GM21390 (cell line): ENCODE measurements at regions not wholly inside any gene's neighbourhood (a gene's known extent, or its start where the extent isn't known, plus 50 kb on each side); places are given as distances from the start of the nearest gene placed in this dataset.

ENCODE experiments used
- ATAC-seq: cut with Tn5 transposase; IDR thresholded peaks from one replicate; pipeline ENCODE4 v1.9.1; 2021; ENCODE audit not compliant: unreplicated experiment

DNA sequence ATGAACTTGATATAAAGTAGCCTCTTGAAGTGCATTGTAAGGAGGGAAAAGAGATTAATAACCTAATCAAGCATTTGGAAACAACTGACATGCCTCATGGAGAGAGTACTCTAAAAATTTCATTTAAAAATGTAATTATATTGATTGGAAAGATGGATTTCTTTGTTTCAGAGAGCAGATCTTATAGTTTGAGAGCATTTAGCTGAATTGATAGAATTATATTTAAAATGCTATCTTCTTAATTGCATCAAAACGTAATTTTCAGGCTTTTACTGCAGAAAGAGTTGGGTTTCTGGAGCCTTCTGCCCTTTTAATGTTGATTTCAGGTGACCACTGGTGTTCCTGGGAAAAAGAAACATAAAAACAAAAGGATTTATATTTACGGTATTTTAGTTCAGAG is 130.6 kb downstream of the EDN3 start:
- ATAC-seq = no peak

DNA sequence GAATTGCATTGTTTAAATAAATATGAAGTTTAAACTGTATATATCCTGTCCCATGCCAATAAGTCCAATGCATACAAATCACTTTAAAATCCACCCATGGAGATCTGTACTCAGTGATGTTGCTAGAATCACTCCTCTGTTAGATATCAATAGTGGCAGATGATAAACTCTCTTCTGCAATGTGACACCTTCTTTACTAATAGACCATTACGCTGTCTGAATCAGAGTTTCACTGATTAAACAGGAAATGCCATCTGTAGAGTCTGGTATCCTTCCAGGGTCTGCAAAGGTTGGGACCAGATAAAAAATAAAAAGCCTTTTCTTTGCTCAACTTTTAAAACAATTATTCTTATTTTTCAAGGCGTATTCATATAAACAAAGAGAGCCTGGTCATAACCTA is 134.5 kb downstream of the EDN3 start:
- no peak for ATAC-seq

DNA sequence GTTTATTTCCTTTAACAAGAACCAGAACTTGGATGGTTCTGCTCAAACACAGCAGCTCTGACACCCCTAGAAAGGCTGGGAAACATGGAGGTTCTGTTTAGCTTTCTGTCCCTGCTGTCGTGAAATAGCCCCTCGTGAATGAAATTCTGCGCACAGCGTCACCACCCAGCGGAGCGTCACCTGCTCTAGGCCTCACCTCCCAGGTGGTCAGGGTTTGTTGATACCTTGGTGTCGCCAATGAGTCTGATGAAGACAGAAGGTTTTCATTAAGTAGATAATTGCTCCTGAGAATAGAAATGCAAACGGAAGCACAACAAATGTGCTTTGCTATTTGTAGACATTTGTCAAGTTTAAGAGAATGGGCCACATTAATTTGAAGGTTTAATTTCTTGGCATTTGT is 135.1 kb downstream of the EDN3 start:
- ATAC-seq = no peak

DNA sequence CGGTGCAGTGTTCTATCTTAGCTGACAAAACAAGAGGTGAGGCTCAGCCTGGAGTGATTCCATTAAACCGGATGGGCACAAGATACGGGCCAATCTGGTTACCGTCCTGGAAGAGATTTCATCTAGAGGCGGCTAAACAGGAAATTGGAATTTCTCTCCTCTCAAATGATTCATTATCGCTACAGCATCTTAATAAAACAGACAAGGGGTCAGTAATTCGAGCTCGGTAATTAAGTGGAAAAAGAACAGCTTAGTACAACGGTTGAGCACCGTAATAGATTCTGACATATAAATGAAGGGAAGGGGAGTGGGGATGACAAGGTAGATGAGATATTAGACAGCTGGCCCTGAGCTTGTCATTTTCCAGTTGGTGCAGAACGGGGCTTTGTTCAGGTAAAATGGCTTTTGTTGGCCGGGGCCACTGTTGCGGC is 137.2 kb downstream of the EDN3 start:
- ATAC-seq = no peak

DNA sequence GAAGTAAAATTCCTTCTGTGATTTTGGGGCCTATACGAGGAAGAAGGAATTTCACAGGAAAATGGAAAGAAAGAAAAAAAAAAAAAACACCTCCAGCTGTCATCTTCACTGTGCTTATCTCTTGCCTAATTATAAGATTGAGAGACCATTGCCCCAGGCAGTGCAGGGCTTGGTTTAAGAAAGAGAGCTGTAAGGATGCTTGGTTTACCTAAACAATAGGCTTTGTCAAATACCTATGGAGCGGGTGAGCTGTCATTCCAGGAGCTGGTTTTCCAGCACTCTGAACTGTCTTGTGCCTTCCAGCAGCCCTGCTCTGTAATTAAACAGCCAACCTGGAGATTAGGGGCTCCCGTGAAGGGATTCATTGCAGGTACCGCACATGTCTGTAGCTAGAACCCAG is 137.8 kb downstream of the EDN3 start:
- ATAC-seq = no peak

DNA sequence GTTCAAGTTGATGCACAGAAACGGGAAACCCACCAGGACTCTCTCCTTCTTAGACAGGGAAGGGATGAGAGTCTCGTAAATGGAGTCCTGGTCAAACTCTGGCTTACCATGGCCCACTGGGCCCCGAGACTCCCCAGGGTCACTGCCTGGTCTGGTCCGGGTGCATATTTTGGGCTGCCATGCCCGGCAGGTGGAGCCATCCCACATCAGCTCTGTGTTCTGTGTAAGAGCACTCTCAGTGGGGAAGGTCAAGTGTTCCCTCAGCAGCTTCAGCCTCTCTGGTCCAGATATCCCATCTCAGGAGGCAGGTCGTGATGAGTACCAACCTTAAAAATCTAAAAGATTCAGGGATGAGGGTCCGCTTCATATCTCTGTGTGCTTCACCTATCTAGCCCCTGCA is 138.8 kb downstream of the EDN3 start:
- no peak for ATAC-seq

DNA sequence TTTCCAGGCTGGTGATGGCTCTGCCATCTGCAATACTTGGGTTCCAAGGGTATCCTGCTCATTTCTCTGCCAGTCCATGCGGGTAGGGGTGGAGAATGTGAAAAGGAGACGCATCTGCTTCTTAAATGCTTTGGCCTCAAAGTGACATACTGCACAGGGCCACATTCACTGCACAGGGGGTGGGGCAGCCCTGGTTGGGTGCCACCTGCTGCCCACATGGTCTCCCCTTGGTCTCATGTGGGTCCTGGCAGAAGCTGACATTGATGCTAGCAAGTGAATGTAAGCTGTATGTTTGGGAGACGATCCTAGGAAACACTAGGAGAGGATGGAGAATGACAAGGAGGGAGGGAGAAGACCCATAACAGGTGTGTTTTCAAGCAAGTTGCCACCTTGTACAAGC is 140.9 kb downstream of the EDN3 start:
- no peak for ATAC-seq

DNA sequence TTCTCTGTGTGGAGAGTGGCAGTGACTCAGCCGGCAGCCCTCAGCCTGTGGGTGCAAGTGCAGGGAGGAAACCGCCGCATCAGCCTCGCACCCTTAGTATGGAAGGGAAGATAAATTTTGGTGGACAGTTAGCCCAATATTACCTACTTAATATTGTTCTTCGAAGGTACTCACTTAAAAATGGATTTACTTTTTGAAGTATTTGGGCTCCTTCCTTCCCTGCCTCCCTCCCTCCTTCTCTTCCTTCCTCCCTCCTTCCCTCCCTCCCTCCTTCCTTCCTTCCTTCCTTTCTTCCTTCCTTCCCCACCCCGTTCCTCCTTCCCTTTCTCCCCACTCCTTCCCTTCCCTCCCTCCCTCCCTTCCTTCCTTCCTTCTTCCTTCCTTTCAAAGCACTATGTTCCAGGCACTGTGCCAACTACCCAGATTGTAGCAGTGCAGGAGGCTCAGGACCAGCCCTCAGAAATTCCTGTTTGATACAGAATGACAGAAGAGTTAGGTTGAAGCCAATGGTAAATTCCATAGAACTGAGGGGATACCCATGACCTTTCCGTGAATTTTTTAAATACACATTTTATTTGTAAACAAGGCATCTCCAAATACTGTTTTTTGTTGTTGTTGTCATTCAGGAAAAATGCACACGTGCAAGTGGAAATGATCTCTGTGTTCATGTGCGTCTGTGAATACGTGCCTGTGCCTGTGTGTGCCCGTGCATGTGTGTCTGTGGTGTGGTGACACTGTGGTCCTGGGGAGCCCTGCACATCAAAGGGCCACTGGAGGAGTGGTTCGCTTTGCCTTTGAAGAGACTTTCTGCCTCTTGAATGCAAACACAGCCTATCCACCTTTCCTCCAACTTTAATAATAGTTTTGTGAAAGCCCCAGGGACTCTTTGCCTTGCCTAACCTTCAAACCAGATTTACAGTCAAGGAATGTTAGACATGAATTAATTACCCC is 141.7 kb downstream of the EDN3 start:
- ATAC-seq = no peak

DNA sequence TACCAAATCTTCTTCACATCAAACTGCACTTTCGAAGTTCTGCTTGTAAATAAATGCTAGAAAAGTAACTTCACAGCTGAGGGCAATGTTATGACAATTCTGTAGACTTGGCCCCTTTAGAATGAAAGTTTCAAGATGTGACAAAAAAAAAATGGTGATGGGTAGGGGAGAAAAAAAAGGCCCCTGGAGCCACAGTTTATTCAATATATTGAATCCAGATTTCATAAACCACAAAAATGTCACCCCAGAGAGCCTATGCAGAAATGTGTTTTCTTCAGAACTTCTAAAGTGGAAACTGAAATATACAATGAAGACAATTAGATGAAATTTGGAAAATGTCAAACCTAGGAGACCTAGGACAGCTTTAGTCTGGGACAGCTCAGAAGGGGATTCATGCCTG is 143.1 kb downstream of the EDN3 start:
- no peak for ATAC-seq

DNA sequence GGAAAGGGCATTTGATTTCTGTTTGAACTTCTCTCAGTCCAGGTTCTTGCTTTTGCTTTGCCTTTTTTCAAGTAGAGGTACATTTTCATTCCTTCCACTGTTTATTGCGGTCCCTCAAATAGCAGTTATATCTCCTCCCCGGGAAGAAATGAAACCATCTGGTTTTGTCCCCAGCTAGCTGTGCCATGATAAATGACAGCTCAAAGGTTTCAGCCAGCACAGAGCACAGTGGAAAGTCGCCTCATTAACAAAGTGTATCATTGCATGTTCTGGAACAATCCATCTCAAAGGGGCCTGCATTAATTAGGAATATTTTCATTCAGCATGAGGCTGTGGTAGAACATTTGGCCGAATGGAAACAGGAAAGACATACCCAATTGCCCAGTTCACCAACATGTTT is 146.0 kb downstream of the EDN3 start:
- no peak for ATAC-seq

DNA sequence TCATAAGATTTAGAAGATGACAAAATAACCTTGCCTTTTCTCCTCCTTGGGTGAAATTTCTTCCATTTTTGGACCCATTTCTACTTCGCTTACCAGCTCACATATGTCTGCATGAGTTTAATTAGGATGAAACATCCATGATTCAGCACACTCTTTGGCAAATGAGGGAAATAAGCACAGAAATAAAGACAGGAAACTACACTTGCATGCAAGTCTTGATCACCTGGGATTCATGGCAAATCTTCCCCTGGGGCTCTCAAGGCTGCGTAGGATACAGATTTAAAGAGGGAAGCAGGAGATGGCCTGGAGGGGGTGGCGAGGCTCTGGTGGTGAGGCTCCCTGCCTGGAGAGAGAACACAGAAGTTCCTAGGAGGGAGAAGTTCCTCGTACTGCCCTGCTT is 147.8 kb downstream of the EDN3 start:
- ATAC-seq = no peak

DNA sequence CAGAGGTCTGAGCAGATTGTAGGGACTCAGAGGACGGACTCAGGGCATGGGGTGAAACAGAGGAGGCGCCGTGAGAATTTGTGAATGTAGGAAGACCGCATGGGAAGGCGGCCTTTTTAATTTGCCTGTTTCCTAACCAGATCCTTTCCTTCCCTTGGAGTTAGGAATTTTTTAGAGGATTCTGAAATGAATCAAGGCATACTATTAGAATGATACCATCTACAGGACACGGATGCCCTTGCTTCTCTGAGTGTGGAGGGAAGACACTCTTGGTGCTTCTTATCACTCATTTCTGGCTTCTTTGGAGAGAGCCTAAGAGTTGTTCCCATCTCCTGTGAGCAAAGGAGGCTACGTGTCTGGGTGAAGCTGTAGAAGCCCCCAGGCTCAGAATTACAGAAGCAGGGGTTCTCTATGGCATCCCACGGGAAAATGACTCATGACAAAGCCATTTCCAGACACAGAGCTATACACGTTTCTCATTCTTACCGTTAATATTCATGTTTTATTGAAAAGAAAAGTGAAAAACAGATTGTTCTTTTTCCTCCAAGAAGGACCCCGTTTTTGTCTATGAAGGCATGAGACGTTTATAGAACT is 148.5 kb downstream of the EDN3 start:
- no peak for ATAC-seq

DNA sequence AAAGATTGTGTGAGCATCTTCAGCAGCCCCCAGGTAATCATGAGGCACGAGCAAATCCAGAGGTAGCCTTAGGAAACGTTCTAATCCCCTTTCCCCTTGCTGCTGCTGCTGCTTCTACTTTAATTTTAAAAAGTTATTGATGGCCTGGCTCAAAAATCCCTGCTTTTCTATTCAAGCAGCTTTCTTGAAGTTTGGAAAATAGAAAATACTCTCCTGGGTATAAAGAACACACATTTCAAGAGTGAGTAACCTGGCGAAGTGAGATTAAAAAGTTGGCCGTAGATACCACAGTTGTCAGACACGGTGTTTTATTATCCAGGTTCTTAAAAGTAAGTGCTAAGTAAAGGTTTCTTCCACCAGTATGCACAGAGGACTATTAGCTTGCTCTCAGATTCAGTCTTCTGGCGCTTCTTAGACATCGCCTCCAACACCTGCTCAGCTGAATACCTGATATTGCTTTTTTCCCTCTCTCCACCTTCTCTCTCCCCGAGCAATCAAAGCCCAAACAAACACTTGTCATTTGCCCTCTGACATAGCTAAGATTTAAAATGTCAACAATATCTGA is 150.7 kb downstream of the EDN3 start:
- no peak for ATAC-seq

DNA sequence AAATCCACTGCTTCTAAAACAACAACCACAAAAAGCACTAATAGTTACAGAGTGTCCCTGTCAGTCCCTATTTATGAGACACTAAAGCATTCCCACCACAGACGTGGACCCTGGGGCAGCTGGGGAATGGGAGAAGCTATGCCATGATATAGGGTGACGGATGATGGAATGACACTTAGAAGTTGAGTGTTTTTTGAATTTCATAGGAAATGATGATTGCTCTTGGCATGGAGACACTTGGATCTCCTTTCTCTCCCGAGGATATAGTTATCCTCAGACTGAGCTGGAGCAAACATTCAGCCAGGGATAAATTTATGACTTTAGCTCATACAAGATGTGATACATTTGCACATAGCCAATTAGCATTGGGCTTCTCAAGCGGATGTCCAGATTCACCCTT is 151.2 kb downstream of the EDN3 start:
- ATAC-seq = no peak

DNA sequence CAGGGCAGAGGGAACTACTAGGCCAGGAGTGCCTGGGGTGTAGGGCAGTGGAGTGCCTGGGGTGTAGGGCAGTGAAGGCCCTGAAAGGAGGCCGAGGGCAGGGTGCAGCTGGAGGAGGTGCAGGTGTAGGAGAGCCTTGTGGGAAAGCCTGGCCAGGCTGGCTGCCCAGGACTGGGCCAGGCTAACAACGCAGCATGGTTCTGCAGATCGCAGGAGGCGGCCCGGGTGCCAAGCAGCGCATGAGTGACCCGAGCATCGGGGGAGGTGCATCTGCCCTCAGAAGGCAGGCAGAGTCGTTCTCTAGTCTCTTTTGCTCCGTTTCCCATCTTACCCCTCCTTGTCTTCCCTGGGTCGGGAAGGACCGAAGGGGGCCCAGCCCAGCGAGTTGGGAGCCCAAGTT is 151.5 kb upstream of the PHACTR3 start:
- ATAC-seq = no peak

DNA sequence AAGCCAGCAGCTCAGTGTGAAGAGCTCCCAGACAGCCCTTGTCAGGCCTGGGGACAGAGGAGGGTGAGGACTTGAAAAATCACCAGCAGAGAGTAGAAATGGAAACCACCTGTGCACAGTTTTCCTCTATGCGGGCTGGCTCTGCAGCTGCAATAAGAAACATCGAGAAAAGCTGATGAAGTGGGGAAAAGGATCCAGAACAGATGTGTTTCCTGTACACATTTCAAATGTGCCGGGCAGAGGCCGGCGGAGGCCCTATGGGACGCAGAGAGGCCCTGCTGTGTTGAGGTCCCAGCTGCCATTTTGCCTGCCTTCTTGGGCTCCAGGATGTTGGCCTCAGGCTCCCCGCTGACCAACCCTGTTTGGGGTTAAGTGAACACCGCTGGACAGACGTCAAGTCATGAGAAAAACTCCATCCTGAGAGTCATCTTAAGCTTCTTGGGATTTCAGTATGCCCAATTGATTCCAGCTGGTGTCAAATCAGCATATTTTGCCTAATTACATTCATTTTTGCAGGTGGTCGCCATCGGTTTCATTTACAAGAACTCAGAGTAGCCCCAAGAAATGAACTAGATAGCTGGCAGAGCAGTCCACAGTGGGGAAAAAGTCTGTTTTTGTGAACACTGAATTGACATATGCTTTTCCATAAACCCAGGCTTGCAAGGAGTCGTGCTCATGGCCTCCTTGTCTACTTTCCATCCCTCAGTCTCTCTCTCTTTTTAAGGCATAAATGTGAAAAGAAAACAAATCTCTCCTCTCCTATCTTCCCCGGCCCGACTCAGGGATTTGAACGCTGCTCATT is 150.4 kb upstream of the PHACTR3 start:
- ATAC-seq = no peak

DNA sequence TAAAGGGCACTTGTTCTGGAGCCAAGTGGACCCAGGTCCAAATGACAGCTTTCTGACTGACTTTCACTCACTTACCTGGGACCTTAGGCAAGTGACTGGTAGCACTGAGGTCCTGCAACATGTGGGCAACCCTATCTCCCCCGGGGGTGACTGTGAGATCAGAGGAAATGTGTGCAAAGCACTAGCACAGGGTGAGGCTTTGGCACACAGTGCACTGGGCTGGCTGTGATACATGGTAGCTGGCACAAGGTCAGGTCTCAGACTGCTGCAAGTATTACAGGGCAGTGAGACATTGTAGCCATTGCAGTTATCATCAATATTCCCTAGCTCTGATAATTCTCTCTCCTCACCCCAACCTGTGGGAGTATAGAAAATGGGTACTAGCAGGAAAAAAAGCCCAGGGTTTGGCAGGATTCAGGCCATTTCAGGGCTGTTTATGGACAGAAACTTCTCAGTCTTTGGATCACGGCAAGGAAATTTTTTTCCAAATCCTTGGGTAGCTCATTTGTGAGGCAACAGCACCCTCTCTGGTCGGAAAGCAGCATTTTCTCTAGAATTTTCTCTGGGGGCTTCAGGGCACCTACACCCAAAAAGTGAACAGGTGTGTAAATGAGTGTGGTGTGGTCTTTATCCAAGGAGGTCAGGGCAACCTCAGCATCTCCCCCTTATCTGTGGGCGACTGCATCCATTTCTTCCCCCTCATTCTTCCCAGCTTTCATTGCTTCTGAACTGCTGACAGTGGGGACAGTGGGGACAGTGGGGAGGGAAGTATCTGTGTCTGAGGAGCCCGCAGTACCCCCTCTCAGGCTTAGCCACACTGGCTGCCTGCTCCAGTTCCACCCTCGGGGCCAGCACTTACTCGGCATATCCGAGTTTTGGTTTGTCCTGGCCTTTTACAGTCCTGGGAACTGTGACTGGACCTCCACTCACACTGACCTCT is 148.7 kb upstream of the PHACTR3 start:
- ATAC-seq = no peak

DNA sequence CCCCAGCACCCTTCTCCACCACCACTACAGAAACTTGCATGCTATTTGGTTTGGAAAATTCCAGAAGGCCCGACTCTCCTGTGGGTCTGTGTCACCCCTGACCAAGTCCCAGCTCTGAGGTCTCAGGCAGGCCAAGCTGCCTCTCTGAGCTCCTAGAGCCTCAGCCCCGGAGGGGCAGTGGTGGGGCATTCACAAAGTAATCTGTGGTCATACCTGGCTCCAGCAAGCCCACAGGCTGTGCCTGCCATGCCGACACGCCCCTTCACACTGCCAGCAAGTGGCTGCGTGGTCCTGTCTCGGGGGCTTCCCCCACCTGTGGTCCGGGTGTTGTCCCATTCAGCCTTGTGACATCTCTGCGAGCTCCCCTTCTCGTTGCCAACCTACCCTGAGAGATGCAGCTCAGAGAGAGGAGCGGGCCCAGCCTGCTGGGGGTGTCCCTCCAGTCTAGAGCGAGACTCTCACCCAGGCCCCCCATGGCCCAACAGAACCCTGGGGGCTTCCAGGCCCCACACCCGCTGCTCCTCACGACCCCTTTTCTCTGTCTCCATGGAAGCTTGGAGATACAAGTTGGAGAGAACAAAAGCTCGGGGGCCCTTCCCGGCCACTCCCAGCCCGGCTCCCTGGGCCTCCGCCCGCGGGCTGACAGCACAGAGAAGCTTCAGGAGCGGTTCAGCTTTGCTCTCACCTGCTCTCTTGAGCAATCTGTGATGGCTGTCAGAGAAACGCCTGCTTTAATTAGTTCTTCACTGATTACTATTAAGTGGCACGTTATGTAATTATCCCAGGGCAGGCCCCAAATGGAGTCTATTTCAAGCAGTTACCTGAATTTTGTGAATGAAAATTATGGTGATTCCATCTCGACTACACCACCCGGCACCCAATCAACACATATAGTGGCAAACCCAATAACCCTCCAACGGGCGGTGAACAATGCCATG is 147.7 kb upstream of the PHACTR3 start:
- ATAC-seq = no peak

DNA sequence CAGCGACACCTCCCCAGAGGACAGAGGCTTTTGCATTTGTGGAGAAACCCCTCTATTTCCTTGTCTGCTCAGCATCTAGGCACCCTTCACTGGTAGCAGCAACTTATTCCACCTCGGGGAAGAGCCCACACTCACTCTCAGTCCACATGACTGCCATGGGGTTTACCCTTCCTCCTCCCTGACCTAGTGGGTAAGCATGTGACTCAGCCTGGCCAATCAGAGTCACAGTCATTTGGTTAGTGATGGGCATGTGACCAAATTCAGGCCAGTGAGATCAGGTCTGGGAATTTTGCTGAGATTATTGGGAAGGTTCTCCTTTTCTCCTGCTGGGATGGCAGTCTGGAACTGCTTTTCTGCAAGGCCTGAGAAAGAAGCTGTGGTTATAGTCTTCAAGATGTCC is 145.7 kb upstream of the PHACTR3 start:
- ATAC-seq = no peak
